B cell (primary cell): ENCODE measurements at regions not wholly inside any gene's neighbourhood (a gene's known extent, or its start where the extent isn't known, plus 50 kb on each side); places are given as distances from the start of the nearest gene placed in this dataset.
"Not testable (repeated sequence)": the region's sequence is repeated elsewhere in the genome, so short reads cannot be mapped to it uniquely, and the experiment has no call there.

Experiments used
- ATAC-seq: fragments of 200-7000 bp; cut with Tn5 transposase; one replicate; pipeline ENCODE4 v1.10.0; 2021; ENCODE audit warnings: low read depth, mild to moderate bottlenecking, moderate number of reproducible peaks, moderate library complexity
- CTCF ChIA-PET: fragments of 350-600 bp; sonication (Branson Sonifier 250); formaldehyde crosslinking; loops from one replicate; lab custom pipeline; 2021; ENCODE audit warnings: antibody characterized with exemption, inconsistent platforms; lab: Charles Lee
- POLR2A ChIA-PET: fragments of 350-600 bp; sonication (Branson Sonifier 250); formaldehyde crosslinking; loops from one replicate; lab custom pipeline; 2021; ENCODE audit warnings: antibody characterized with exemption; lab: Charles Lee
- DNase-seq: peaks from one replicate; pipeline ENCODE4 v3.0.0; 2013
- H2AFZ ChIP-seq: 2 replicates; pipeline ENCODE4 v1.6.1; 2012; ENCODE audit warnings: mild to moderate bottlenecking, low read depth, low read length; ENCODE audit not compliant: insufficient read depth, poor library complexity, severe bottlenecking
- H3K27ac ChIP-seq, 2 donors: 1 replicate in 1 of 2; 2 replicates in 1 of 2; pipeline ENCODE4 v1.5.1; 2012 to 2013; ENCODE audit warnings: low read length in 2 of 2, mild to moderate bottlenecking in 2 of 2, moderate library complexity in 1 of 2
- H3K27me3 ChIP-seq, 4 experiments: fragments of 200-600 bp in 1 of 4; sonication (generic) in 1 of 4; replicated peaks in 1 of 4; 1 replicate in 2 of 4; 2 replicates in 2 of 4; pipeline versions ENCODE4 v1.6.1 to v1.7.0; 2013 to 2016; ENCODE audit warnings: low read length in 3 of 4, mild to moderate bottlenecking in 2 of 4, mixed read lengths in 1 of 4, moderate library complexity in 1 of 4; ENCODE audit not compliant: insufficient read depth in 4 of 4, control insufficient read depth in 3 of 4; ENCODE audit errors: control extremely low read depth in 1 of 4
- H3K36me3 ChIP-seq, 2 experiments: replicated peaks in 1 of 2; 1 replicate in 1 of 2; 2 replicates in 1 of 2; pipeline versions ENCODE4 v1.6.1 to v1.7.1; 2013; ENCODE audit warnings: low read length in 1 of 2; ENCODE audit not compliant: insufficient read depth in 2 of 2, control insufficient read depth in 1 of 2; ENCODE audit errors: control extremely low read depth in 1 of 2, extremely low read depth in 1 of 2
- H3K4me1 ChIP-seq, 2 donors: fragments of 200-600 bp in 1 of 2; sonication (generic) in 1 of 2; 1 replicate in 1 of 2; 2 replicates in 1 of 2; pipeline versions ENCODE4 v1.5.1 to v1.6.1; 2013 to 2017; ENCODE audit warnings: low read length in 2 of 2; ENCODE audit not compliant: control insufficient read depth in 2 of 2, insufficient read depth in 2 of 2
- H3K4me2 ChIP-seq: replicated peaks from 2 replicates; pipeline ENCODE3; 2012; ENCODE audit warnings: mild to moderate bottlenecking, low read depth, low read length; ENCODE audit not compliant: poor library complexity, severe bottlenecking
- H3K4me3 ChIP-seq, 5 experiments: fragments of 200-600 bp in 1 of 5; sonication (generic) in 1 of 5; 1 replicate in 3 of 5; 2 replicates in 2 of 5; pipeline versions ENCODE4 v1.5.1 to v1.7.0; 2011 to 2016; ENCODE audit warnings: low read length in 4 of 5, mild to moderate bottlenecking in 4 of 5, low read depth in 2 of 5, control low read depth in 1 of 5, moderate library complexity in 1 of 5; ENCODE audit not compliant: insufficient read depth in 1 of 5; ENCODE audit errors: control extremely low read depth in 1 of 5, extremely low read depth in 1 of 5
- H3K79me2 ChIP-seq: fragments of 200-600 bp; sonication (generic); one replicate; pipeline ENCODE4 v1.6.0; 2016; ENCODE audit warnings: low read length; ENCODE audit not compliant: control insufficient read depth, insufficient read depth
- H3K9ac ChIP-seq: fragments of 200-600 bp; sonication (generic); 2 replicates; pipeline ENCODE4 v1.6.1; 2017; ENCODE audit warnings: mild to moderate bottlenecking, low read length, moderate library complexity
- H3K9me3 ChIP-seq, 3 donors: one replicate each; pipeline versions ENCODE4 v1.6.1 to v1.7.1; 2013; ENCODE audit warnings: low read length in 2 of 3; ENCODE audit not compliant: control insufficient read depth in 2 of 3, insufficient read depth in 1 of 3; ENCODE audit errors: control extremely low read depth in 1 of 3
- H4K20me1 ChIP-seq: 2 replicates; pipeline ENCODE4 v1.6.0; 2012; ENCODE audit warnings: mild to moderate bottlenecking, low read length; ENCODE audit not compliant: insufficient read depth, control insufficient read depth, poor library complexity, severe bottlenecking
- H3K27ac Mint-ChIP-seq: one replicate; pipeline ENCODE4 v1.8.0; 2021; ENCODE audit warnings: mixed read lengths
- H3K27me3 Mint-ChIP-seq: one replicate; pipeline ENCODE4 v1.8.0; 2021; ENCODE audit warnings: mixed read lengths
- H3K4me1 Mint-ChIP-seq: one replicate; pipeline ENCODE4 v1.8.0; 2021; ENCODE audit warnings: mixed read lengths
- H3K4me3 Mint-ChIP-seq: one replicate; pipeline ENCODE4 v1.8.0; 2021; ENCODE audit warnings: mixed read lengths
- H3K9me3 Mint-ChIP-seq: one replicate; pipeline ENCODE4 v1.8.0; 2022; ENCODE audit warnings: mixed read lengths; ENCODE audit not compliant: insufficient read depth
- EZH2 ChIP-seq: IDR thresholded peaks from 2 replicates; pipeline ENCODE4 v1.6.1; 2012; ENCODE audit warnings: borderline replicate concordance, low read depth, mild to moderate bottlenecking, moderate library complexity, low read length; ENCODE audit not compliant: insufficient read depth, poor library complexity, severe bottlenecking
- WGBS: methylation state at CpG from one replicate; pipeline ENCODE4 v1.1.5; 2013; ENCODE audit warnings: missing lambda C conversion rate; ENCODE audit not compliant: insufficient coverage; 5-methylcytosine and 5-hydroxymethylcytosine counted together
- intact Hi-C: fragments of 100-400 bp; cut with micrococcal nuclease; formaldehyde crosslinking; loops from one replicate; pipeline ENCODE4 v1.10.0; 2022
- TF ChIP-seq, protein P1 (sequence below): fragments of 200-600 bp; IDR thresholded peaks from one replicate; pipeline ENCODE4 v1.8.0; 2022; ENCODE audit warnings: antibody characterized with exemption, mild to moderate bottlenecking

DNA sequence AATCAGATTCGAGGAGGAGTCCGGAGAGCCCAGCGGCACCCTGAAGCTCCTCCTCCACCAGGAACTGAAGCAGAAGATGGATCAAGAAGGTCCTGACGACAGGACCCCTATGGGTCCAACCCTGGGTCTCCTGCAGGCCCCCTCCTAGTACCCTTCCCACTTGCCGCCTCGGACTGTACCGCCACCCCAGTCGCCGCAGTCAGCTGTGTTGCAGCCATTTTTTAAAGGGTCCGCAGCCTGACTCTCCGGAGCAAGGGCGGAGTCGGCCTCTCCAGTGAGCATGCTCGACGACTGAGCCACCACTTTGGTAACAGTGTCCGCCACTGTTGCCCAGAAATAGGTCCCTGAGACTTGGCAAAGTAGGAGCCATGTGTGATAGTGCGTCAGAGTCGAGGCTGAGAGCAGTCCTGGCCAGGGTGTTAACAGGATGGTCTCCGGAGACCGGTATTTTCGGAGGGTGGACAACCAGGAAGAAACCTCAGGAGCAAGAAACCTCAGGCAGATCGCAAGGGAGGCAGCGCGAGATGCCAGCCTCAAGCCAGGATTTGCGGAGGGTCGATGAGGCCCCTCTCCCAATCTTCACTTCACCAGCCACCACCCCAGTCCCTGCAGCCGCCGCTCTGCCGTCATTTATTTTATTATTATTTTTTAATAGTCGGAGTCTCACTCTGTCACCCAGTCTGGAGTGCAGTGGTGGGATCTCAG, 294.6 kb upstream of the ZNF337 start:
- H3K9ac ChIP-seq: no peak overlapping the region
- H3K9me3 Mint-ChIP-seq: no peaks in the 10 kb centered on the region
- no peaks in the 10 kb centered on the region for H4K20me1 ChIP-seq
- no peak overlapping the region for H3K4me2 ChIP-seq
- no peaks in the 10 kb centered on the region for H3K9me3 ChIP-seq
- TF ChIP-seq, protein P1, sequence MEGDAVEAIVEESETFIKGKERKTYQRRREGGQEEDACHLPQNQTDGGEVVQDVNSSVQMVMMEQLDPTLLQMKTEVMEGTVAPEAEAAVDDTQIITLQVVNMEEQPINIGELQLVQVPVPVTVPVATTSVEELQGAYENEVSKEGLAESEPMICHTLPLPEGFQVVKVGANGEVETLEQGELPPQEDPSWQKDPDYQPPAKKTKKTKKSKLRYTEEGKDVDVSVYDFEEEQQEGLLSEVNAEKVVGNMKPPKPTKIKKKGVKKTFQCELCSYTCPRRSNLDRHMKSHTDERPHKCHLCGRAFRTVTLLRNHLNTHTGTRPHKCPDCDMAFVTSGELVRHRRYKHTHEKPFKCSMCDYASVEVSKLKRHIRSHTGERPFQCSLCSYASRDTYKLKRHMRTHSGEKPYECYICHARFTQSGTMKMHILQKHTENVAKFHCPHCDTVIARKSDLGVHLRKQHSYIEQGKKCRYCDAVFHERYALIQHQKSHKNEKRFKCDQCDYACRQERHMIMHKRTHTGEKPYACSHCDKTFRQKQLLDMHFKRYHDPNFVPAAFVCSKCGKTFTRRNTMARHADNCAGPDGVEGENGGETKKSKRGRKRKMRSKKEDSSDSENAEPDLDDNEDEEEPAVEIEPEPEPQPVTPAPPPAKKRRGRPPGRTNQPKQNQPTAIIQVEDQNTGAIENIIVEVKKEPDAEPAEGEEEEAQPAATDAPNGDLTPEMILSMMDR: no peak
- no peak for TF ChIP-seq EZH2
- 97% methylated on average over 25 of the region's 30 CpGs for WGBS
- H3K27me3 ChIP-seq: no peaks in the 10 kb centered on the region
- no peak overlapping the region for H3K4me3 Mint-ChIP-seq
- DNase-seq (no peak), ATAC-seq (no peak)
- intact Hi-C loops: no loop called here
- peaks cover 0 to 3% of the 10 kb centered on the region in 2 donors for H3K4me1 ChIP-seq
- H3K27me3 Mint-ChIP-seq: peaks cover 11% of the 10 kb centered on the region
- no peaks in the 10 kb centered on the region for H3K79me2 ChIP-seq
- H3K27ac Mint-ChIP-seq: no peak overlapping the region
- H3K27ac ChIP-seq: no peak overlapping the region
- H3K4me3 ChIP-seq: no peak overlapping the region
- peaks cover 13% of the 10 kb centered on the region for H3K4me1 Mint-ChIP-seq
- ChIA-PET POLR2A (no interaction called here), CTCF (no interaction called here)
- H2AFZ ChIP-seq: no peak overlapping the region
- no peaks in the 10 kb centered on the region for H3K36me3 ChIP-seq

DNA sequence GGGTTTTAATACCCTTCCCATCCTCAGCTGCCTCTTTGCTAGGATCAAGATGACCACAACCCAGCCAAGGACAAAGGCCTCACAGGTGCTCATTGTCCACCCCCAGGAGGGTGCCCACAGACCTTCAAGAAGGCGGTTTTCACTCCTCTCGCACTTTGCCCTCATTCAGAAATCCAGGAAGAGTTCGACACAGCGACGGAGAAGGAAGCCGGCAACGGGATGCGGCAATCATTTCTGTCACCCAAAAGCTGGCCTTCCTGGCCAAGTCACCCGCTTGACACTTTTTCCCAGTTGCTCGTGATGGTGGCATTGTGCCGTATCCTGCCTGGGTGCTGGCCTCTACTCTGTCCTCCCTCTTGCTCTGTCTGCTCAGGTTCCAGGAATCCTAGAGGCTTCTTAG, 293.0 kb upstream of the ZNF337 start:
- intact Hi-C loops, H3K4me2 ChIP-seq, POLR2A ChIA-PET, H3K27ac ChIP-seq, H3K9ac ChIP-seq, H3K4me1 Mint-ChIP-seq, H3K4me3 Mint-ChIP-seq, H3K9me3 ChIP-seq, CTCF ChIA-PET, H3K4me1 ChIP-seq, H4K20me1 ChIP-seq, H3K79me2 ChIP-seq, H3K9me3 Mint-ChIP-seq, H3K27me3 Mint-ChIP-seq, H3K36me3 ChIP-seq, H2AFZ ChIP-seq, DNase-seq, ATAC-seq, H3K27me3 ChIP-seq, H3K4me3 ChIP-seq, H3K27ac Mint-ChIP-seq: not testable (repeated sequence)
- WGBS: 98% methylated on average over 11 of the region's 11 CpGs
